Omental fat pad (tissue), 3 donors: ENCODE measurements at regions not wholly inside any gene's neighbourhood (a gene's known extent, or its start where the extent isn't known, plus 50 kb on each side); places are given as distances from the start of the nearest gene placed in this dataset.

ENCODE experiments used
- ATAC-seq: fragments of 150-250 bp; one replicate; pipeline ENCODE4 v1.9.1; 2016; ENCODE audit warnings: mild to moderate bottlenecking, moderate library complexity; ENCODE audit not compliant: low FRiP score
- DNase-seq: peaks from one replicate; pipeline ENCODE4 v3.0.0-alpha.2; 2019; ENCODE audit warnings: low spot score
- CTCF ChIP-seq, 3 donors: fragments of 450-650 bp; IDR thresholded peaks; one replicate each; pipeline ENCODE4 v1.5.1; 2016 to 2017; ENCODE audit warnings: antibody characterized with exemption in 3 of 3, mild to moderate bottlenecking in 3 of 3, moderate library complexity in 2 of 3

- peak in 1 of 3 donors; percentile 33 for TF ChIP-seq CTCF (IDR thresholded peaks at IDR 0.05)
- DNase-seq: no peak
- ATAC-seq: peak; percentile 74
Measured at GRCh38 chr6:44028789-44029310, 98.4 kb downstream of the MRPL14 start.

- DNase-seq (no peak), ATAC-seq (no peak)
- TF ChIP-seq CTCF (IDR thresholded peaks at IDR 0.05): no peak
Measured at GRCh38 chr6:44025226-44025625, 102.0 kb downstream of the MRPL14 start.

GRCh38 chr6:44024574-44025219 is 102.6 kb downstream of the MRPL14 start:
- ATAC-seq (no peak), DNase-seq (peak; percentile 5)
- TF ChIP-seq CTCF (IDR thresholded peaks at IDR 0.05): no peak

GRCh38 chr6:44023586-44024454 is 103.4 kb downstream of the MRPL14 start:
- no peak for TF ChIP-seq CTCF (IDR thresholded peaks at IDR 0.05)
- ATAC-seq: no peak
- DNase-seq: no peak

GRCh38 chr6:44022671-44023352 is 104.4 kb downstream of the MRPL14 start:
- TF ChIP-seq CTCF (IDR thresholded peaks at IDR 0.05): no peak

GRCh38 chr6:44022296-44022661 is 105.0 kb downstream of the MRPL14 start:
- ATAC-seq: peak; percentile 46
- peak; percentile 23 for DNase-seq
- no peak for TF ChIP-seq CTCF (IDR thresholded peaks at IDR 0.05)

More at GRCh38 chr6:44022671-44023352, 104.4 kb downstream of the MRPL14 start:
- ATAC-seq (no peak), DNase-seq (peak; percentile 19)
